Liver (tissue), 8 donors: ENCODE measurements at regions not wholly inside any gene's neighbourhood (a gene's known extent, or its start where the extent isn't known, plus 50 kb on each side); places are given as distances from the start of the nearest gene placed in this dataset.
A peak's percentile ranks its signal among the peaks of the same experiment; 100 is the strongest.

Experiments
- DNase-seq: peaks from one replicate; pipeline ENCODE4 v3.0.0-alpha.2; 2017; ENCODE audit warnings: low spot score
- H3K27ac ChIP-seq, 2 donors: one replicate each; pipeline ENCODE4 v1.7.0; 2013; ENCODE audit warnings: inconsistent platforms in 2 of 2, low read length in 2 of 2, control low read depth in 1 of 2, low read depth in 1 of 2, mild to moderate bottlenecking in 1 of 2
- H3K27me3 ChIP-seq, 4 donors: one replicate each; pipeline versions ENCODE4 v1.6.1 to v1.7.0; 2013; ENCODE audit warnings: low read length in 3 of 4, inconsistent platforms in 1 of 4, mild to moderate bottlenecking in 1 of 4, moderate library complexity in 1 of 4; ENCODE audit not compliant: control insufficient read depth in 4 of 4, insufficient read depth in 4 of 4
- H3K36me3 ChIP-seq, 4 donors: one replicate each; pipeline versions ENCODE4 v1.6.1 to v1.7.0; 2013; ENCODE audit warnings: low read length in 3 of 4, mild to moderate bottlenecking in 3 of 4, low read depth in 1 of 4, moderate library complexity in 1 of 4; ENCODE audit not compliant: control insufficient read depth in 4 of 4, insufficient read depth in 3 of 4
- H3K4me1 ChIP-seq, 4 donors: one replicate each; pipeline versions ENCODE4 v1.6.1 to v1.7.0; 2013; ENCODE audit warnings: low read length in 3 of 4, mild to moderate bottlenecking in 3 of 4, moderate library complexity in 1 of 4; ENCODE audit not compliant: control insufficient read depth in 4 of 4, insufficient read depth in 4 of 4
- H3K4me3 ChIP-seq, 3 donors: one replicate each; pipeline versions ENCODE4 v1.6.1 to v1.7.0; 2013; ENCODE audit warnings: low read length in 3 of 3, control low read depth in 1 of 3, low read depth in 1 of 3, mild to moderate bottlenecking in 1 of 3
- H3K9ac ChIP-seq, 2 donors: one replicate each; pipeline ENCODE4 v1.7.0; 2013; ENCODE audit warnings: low read length in 2 of 2, mild to moderate bottlenecking in 2 of 2, moderate library complexity in 2 of 2, control low read depth in 1 of 2, low read depth in 1 of 2
- H3K9me3 ChIP-seq, 4 donors: one replicate each; pipeline versions ENCODE4 v1.6.1 to v1.7.0; 2013; ENCODE audit warnings: low read length in 3 of 4; ENCODE audit not compliant: control insufficient read depth in 4 of 4
- EGR1 ChIP-seq, 2 donors: IDR thresholded peaks; 2 replicates each; pipeline ENCODE4 v1.6.1; 2016 to 2018; ENCODE audit warnings: antibody characterized with exemption in 2 of 2, low read depth in 2 of 2
- FOXA1 ChIP-seq: IDR thresholded peaks from 2 replicates; pipeline ENCODE4 v1.6.1; 2016; ENCODE audit warnings: antibody characterized with exemption
- GABPA ChIP-seq, 2 donors: IDR thresholded peaks in 1 of 2; conservative IDR thresholded peaks in 1 of 2; 2 replicates each; pipeline ENCODE4 v1.6.1; 2016; ENCODE audit warnings: antibody characterized with exemption in 2 of 2, mild to moderate bottlenecking in 1 of 2, moderate library complexity in 1 of 2
- HNF4A ChIP-seq, 2 donors: conservative IDR thresholded peaks; 2 replicates each; pipeline ENCODE4 v1.6.1; 2016; ENCODE audit warnings: antibody characterized with exemption in 2 of 2, mild to moderate bottlenecking in 2 of 2
- HNF4G ChIP-seq: IDR thresholded peaks from 2 replicates; pipeline ENCODE4 v1.6.1; 2016; ENCODE audit warnings: antibody characterized with exemption
- JUND ChIP-seq, 2 donors: IDR thresholded peaks; 2 replicates each; pipeline ENCODE4 v1.6.1; 2016; ENCODE audit warnings: antibody characterized with exemption in 2 of 2
- NR2F2 ChIP-seq: IDR thresholded peaks from 2 replicates; pipeline ENCODE4 v1.6.1; 2016; ENCODE audit warnings: antibody characterized with exemption
- RAD21 ChIP-seq, 2 donors: IDR thresholded peaks; 2 replicates each; pipeline ENCODE4 v1.6.1; 2016; ENCODE audit warnings: antibody characterized with exemption in 2 of 2, mild to moderate bottlenecking in 2 of 2
- RXRA ChIP-seq, 2 donors: IDR thresholded peaks; 2 replicates each; pipeline ENCODE4 v1.6.1; 2017 to 2018; ENCODE audit warnings: antibody characterized with exemption in 2 of 2, mild to moderate bottlenecking in 1 of 2
- SP1 ChIP-seq: IDR thresholded peaks from 2 replicates; pipeline ENCODE4 v1.6.1; 2018; ENCODE audit warnings: antibody characterized with exemption, mild to moderate bottlenecking
- TAF1 ChIP-seq: conservative IDR thresholded peaks from 2 replicates; pipeline ENCODE4 v1.6.1; 2016; ENCODE audit warnings: antibody characterized with exemption, mild to moderate bottlenecking
- YY1 ChIP-seq: IDR thresholded peaks from 2 replicates; pipeline ENCODE4 v1.6.1; 2016; ENCODE audit warnings: antibody characterized with exemption, mild to moderate bottlenecking
- WGBS: extraction: QIAGEN DNeasy Blood & Tissue Kit; methylation state at CpG from one replicate; pipeline ENCODE4 v1.1.7; 2013; 5-methylcytosine and 5-hydroxymethylcytosine counted together
- TF ChIP-seq, protein P1 (sequence below): IDR thresholded peaks from 2 replicates; pipeline ENCODE4 v1.6.1; 2016; ENCODE audit warnings: antibody characterized with exemption
- TF ChIP-seq, protein P2 (sequence below): fragments of 150-350 bp; IDR thresholded peaks from 2 replicates; pipeline ENCODE4 v1.5.1; 2017; ENCODE audit warnings: improper control_type of control experiment, low read depth, low read length; ENCODE audit not compliant: missing input control
- TF ChIP-seq, protein P3 (sequence below): IDR thresholded peaks from 2 replicates; pipeline ENCODE4 v1.6.1; 2016; ENCODE audit warnings: antibody characterized with exemption, mild to moderate bottlenecking
- TF ChIP-seq, protein P4 (sequence below): IDR thresholded peaks from 2 replicates; pipeline ENCODE4 v1.6.1; 2016; ENCODE audit warnings: antibody characterized with exemption
- TF ChIP-seq, protein P5 (sequence below): IDR thresholded peaks from 2 replicates; pipeline ENCODE4 v1.6.1; 2016; ENCODE audit warnings: antibody characterized with exemption
- donor health status: healthy.
- donor health status: healthy.
- donor health status: healthy.
- donor health status: healthy.
- donor health status: healthy.

DNA sequence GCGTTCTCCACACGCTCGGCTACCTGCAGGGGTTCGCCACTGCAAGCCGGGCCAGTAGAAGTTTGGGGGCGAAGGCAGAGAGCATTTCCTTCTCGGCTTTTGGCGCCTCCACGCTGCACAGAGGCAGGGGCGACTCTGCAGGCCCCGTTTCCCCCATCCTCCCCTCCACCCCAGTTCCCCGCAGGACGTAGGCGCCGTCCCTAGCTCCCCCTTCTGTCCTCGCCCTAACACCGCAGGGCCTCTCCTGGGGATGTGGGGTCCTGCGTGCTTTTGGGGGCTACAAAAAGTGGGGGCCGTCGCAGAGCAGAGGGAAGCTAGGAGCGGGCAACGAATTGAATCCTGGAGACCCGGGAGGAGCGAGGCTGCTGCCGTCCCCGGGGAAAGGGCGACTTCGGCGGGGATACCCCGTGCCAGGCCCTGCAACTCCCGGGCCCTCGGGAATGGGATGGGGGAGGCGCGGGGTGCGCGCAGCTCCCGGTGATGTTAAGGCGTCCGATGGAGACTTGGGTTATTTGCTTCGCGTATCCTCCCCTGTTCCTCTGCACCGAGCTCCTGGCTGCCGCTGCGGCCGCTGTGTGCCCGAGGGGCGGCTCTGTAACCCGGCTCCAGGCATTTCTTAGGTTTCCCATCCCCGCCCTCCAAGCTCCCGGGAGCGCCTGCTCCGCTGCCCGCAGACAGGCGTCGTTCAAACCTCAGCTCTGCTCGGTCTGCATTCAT lies 255.9 kb upstream of the SOX21 start:
- Histone ChIP-seq H3K4me3 (peak overlapping the region in 1 of 3 donors; percentile 31), H3K9ac (no peak overlapping the region), H3K27ac (no peak overlapping the region), H3K4me1 (peaks cover 4 to 14% (median 9%) of the 10 kb centered on the region in 4 donors), H3K27me3 (peaks cover 3 to 26% (median 17%) of the 10 kb centered on the region in 4 donors), H3K9me3 (no peaks in the 10 kb centered on the region), H3K36me3 (no peaks in the 10 kb centered on the region)
- no peak for TF ChIP-seq SP1
- TF ChIP-seq HNF4A (conservative IDR thresholded peaks at IDR 0.05): no peak
- TF ChIP-seq, protein P1, sequence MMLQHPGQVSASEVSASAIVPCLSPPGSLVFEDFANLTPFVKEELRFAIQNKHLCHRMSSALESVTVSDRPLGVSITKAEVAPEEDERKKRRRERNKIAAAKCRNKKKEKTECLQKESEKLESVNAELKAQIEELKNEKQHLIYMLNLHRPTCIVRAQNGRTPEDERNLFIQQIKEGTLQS: no peak
- TF ChIP-seq YY1: no peak
- TF ChIP-seq, protein P2, sequence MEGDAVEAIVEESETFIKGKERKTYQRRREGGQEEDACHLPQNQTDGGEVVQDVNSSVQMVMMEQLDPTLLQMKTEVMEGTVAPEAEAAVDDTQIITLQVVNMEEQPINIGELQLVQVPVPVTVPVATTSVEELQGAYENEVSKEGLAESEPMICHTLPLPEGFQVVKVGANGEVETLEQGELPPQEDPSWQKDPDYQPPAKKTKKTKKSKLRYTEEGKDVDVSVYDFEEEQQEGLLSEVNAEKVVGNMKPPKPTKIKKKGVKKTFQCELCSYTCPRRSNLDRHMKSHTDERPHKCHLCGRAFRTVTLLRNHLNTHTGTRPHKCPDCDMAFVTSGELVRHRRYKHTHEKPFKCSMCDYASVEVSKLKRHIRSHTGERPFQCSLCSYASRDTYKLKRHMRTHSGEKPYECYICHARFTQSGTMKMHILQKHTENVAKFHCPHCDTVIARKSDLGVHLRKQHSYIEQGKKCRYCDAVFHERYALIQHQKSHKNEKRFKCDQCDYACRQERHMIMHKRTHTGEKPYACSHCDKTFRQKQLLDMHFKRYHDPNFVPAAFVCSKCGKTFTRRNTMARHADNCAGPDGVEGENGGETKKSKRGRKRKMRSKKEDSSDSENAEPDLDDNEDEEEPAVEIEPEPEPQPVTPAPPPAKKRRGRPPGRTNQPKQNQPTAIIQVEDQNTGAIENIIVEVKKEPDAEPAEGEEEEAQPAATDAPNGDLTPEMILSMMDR: no peak
- TF ChIP-seq, protein P3, sequence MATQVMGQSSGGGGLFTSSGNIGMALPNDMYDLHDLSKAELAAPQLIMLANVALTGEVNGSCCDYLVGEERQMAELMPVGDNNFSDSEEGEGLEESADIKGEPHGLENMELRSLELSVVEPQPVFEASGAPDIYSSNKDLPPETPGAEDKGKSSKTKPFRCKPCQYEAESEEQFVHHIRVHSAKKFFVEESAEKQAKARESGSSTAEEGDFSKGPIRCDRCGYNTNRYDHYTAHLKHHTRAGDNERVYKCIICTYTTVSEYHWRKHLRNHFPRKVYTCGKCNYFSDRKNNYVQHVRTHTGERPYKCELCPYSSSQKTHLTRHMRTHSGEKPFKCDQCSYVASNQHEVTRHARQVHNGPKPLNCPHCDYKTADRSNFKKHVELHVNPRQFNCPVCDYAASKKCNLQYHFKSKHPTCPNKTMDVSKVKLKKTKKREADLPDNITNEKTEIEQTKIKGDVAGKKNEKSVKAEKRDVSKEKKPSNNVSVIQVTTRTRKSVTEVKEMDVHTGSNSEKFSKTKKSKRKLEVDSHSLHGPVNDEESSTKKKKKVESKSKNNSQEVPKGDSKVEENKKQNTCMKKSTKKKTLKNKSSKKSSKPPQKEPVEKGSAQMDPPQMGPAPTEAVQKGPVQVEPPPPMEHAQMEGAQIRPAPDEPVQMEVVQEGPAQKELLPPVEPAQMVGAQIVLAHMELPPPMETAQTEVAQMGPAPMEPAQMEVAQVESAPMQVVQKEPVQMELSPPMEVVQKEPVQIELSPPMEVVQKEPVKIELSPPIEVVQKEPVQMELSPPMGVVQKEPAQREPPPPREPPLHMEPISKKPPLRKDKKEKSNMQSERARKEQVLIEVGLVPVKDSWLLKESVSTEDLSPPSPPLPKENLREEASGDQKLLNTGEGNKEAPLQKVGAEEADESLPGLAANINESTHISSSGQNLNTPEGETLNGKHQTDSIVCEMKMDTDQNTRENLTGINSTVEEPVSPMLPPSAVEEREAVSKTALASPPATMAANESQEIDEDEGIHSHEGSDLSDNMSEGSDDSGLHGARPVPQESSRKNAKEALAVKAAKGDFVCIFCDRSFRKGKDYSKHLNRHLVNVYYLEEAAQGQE: no peak
- TF ChIP-seq JUND (IDR thresholded peaks at IDR 0.05): no peak
- no peak for TF ChIP-seq FOXA1
- TF ChIP-seq HNF4G: no peak
- TF ChIP-seq RXRA (IDR thresholded peaks at IDR 0.05): no peak
- TF ChIP-seq NR2F2: no peak
- TF ChIP-seq EGR1 (IDR thresholded peaks at IDR 0.05; ENCODE audit: low read depth in 2 of 2): no peak
- DNase-seq: no peak
- WGBS: 2% methylated on average over 56 of the region's 56 CpGs

DNA sequence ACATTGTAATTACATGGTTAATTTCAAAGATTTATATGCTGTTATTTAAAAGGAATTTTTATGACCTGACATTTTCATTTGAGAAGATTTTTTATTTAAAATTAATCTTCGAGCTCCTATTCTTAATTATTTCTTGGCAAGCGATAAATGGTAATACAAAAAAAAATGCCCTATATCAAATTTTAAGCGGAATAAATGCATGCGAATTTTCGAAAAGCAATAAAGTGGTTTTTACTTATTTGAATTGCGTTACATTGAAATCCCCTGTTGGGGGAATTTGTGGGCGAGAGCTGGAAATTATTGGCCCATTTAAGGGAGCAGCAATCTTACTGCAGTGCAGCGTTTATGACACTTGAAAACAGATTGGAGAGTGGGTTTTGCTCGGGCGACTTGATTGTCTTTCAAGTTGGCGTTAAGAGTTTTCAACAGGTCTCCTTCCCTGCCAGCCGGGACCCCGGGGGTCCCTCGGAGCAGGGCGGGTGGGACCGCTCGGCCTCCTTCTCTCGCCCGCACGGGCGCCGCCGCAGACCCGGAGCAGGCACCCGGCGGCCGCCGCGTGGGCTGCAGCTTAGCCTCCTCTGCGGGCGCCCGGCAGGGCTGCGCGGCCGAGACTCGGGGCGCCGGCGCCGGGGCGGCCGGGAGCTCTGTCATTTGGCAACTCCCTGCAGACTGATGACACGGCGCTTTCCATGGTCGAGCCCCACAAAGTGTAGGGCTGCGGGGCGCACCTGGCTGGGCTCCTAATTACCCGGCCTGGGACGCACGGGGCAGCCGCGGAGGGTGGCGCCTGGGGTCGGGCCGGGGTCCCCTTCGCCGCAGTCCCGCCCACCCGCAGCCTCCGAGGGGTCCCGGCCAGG lies 255.1 kb upstream of the SOX21 start:
- Histone ChIP-seq H3K36me3 (no peaks in the 10 kb centered on the region), H3K4me3 (peak overlapping the region in 1 of 3 donors; percentile 31), H3K9ac (no peak overlapping the region), H3K9me3 (no peaks in the 10 kb centered on the region), H3K27me3 (peaks cover 3 to 26% (median 17%) of the 10 kb centered on the region in 4 donors), H3K27ac (no peak overlapping the region), H3K4me1 (peaks cover 4 to 14% (median 9%) of the 10 kb centered on the region in 4 donors)
- 4% methylated on average over 61 of the region's 61 CpGs for WGBS
- TF ChIP-seq JUND (IDR thresholded peaks at IDR 0.05): no peak
- no peak for TF ChIP-seq HNF4G
- TF ChIP-seq GABPA (IDR thresholded peaks at IDR 0.05 in 1 of 2, conservative IDR thresholded peaks at IDR 0.05 in 1 of 2): no peak
- no peak for TF ChIP-seq FOXA1
- TF ChIP-seq, protein P4, sequence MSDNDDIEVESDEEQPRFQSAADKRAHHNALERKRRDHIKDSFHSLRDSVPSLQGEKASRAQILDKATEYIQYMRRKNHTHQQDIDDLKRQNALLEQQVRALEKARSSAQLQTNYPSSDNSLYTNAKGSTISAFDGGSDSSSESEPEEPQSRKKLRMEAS: no peak
- TF ChIP-seq NR2F2: no peak
- no peak for TF ChIP-seq RAD21 (IDR thresholded peaks at IDR 0.05)
- TF ChIP-seq, protein P5, sequence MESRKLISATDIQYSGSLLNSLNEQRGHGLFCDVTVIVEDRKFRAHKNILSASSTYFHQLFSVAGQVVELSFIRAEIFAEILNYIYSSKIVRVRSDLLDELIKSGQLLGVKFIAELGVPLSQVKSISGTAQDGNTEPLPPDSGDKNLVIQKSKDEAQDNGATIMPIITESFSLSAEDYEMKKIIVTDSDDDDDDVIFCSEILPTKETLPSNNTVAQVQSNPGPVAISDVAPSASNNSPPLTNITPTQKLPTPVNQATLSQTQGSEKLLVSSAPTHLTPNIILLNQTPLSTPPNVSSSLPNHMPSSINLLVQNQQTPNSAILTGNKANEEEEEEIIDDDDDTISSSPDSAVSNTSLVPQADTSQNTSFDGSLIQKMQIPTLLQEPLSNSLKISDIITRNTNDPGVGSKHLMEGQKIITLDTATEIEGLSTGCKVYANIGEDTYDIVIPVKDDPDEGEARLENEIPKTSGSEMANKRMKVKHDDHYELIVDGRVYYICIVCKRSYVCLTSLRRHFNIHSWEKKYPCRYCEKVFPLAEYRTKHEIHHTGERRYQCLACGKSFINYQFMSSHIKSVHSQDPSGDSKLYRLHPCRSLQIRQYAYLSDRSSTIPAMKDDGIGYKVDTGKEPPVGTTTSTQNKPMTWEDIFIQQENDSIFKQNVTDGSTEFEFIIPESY: no peak
- no peak for TF ChIP-seq TAF1
- no peak for TF ChIP-seq RXRA (IDR thresholded peaks at IDR 0.05)
- TF ChIP-seq, protein P2: no peak
- TF ChIP-seq, protein P1: no peak
- TF ChIP-seq YY1: no peak
- no peak for DNase-seq
